Uterus (tissue), 3 donors: ENCODE measurements at regions not wholly inside any gene's neighbourhood (a gene's known extent, or its start where the extent isn't known, plus 50 kb on each side); places are given as distances from the start of the nearest gene placed in this dataset.

ENCODE experiments used
- DNase-seq, 2 donors: peaks; one replicate each; pipeline ENCODE4 v3.0.0-alpha.2; 2019 to 2020
- H3K27ac ChIP-seq, 2 donors: fragments of 200-600 bp; sonication (generic); 1 replicate in 1 of 2; 2 replicates in 1 of 2; pipeline ENCODE4 v1.5.1; 2016 to 2018
- H3K27me3 ChIP-seq, 2 donors: fragments of 200-600 bp; sonication (generic); one replicate each; pipeline ENCODE4 v1.5.1; 2018 to 2019; ENCODE audit warnings: control low read depth in 1 of 2
- H3K36me3 ChIP-seq, 2 donors: fragments of 200-600 bp; sonication (generic); one replicate each; pipeline ENCODE4 v1.5.1; 2019; ENCODE audit warnings: control low read depth in 1 of 2
- H3K4me1 ChIP-seq, 2 donors: fragments of 200-600 bp; sonication (generic); one replicate each; pipeline ENCODE4 v1.5.1; 2018 to 2019; ENCODE audit warnings: control low read depth in 1 of 2
- H3K4me3 ChIP-seq, 2 donors: fragments of 200-600 bp; sonication (generic); 1 replicate in 1 of 2; 2 replicates in 1 of 2; pipeline ENCODE4 v1.5.1; 2018 to 2019; ENCODE audit warnings: mild to moderate bottlenecking in 1 of 2
- H3K9me3 ChIP-seq, 2 donors: fragments of 200-600 bp; sonication (generic); one replicate each; pipeline ENCODE4 v1.5.1; 2019; ENCODE audit warnings: control low read depth in 1 of 2
- CTCF ChIP-seq, 4 experiments: fragments of 200-600 bp in 2 of 4; fragments of 450-650 bp in 2 of 4; sonication (generic) in 2 of 4; IDR thresholded peaks; one replicate each; pipeline ENCODE4 v1.5.1; 2016 to 2019; ENCODE audit warnings: antibody characterized with exemption in 4 of 4, mild to moderate bottlenecking in 2 of 4, moderate library complexity in 1 of 4
- POLR2A ChIP-seq, 2 donors: fragments of 450-650 bp; IDR thresholded peaks; one replicate each; pipeline ENCODE4 v1.6.1; 2016; ENCODE audit warnings: antibody characterized with exemption in 2 of 2, mild to moderate bottlenecking in 1 of 2, moderate library complexity in 1 of 2
- intact Hi-C: fragments of 100-400 bp; cut with DNase I; formaldehyde crosslinking; loops from one replicate; pipeline ENCODE4 v1.15.1; 2023; ENCODE audit warnings: low total_unique reads
- donor health status: DM: yes; HTN: yes; CAD: no.

GRCh38 chr5:6861667-6862066 is 148.4 kb downstream of the TENT4A start:
- Histone ChIP-seq H3K36me3 (no peaks in the 10 kb centered on the region), H3K4me3 (no peak overlapping the region), H3K9me3 (no peaks in the 10 kb centered on the region), H3K27me3 (no peaks in the 10 kb centered on the region), H3K27ac (no peak overlapping the region), H3K4me1 (no peaks in the 10 kb centered on the region)
- DNase-seq = no peak
- no peak for TF ChIP-seq POLR2A (IDR thresholded peaks at IDR 0.05)
- no peak for TF ChIP-seq CTCF (IDR thresholded peaks at IDR 0.05)
- intact Hi-C loops = no loop called here

GRCh38 chr5:6862306-6862705 is 149.1 kb downstream of the TENT4A start:
- H3K4me3 ChIP-seq = no peak overlapping the region
- intact Hi-C loops = no loop called here
- H3K27me3 ChIP-seq = no peaks in the 10 kb centered on the region
- no peaks in the 10 kb centered on the region for H3K9me3 ChIP-seq
- no peaks in the 10 kb centered on the region for H3K4me1 ChIP-seq
- no peaks in the 10 kb centered on the region for H3K36me3 ChIP-seq
- no peak overlapping the region for H3K27ac ChIP-seq
- no peak for DNase-seq
- TF ChIP-seq CTCF (IDR thresholded peaks at IDR 0.05) (no peak), POLR2A (IDR thresholded peaks at IDR 0.05) (no peak)

GRCh38 chr5:6867712-6868111 is 154.5 kb downstream of the TENT4A start:
- DNase-seq = no peak
- Histone ChIP-seq H3K4me1 (no peaks in the 10 kb centered on the region), H3K36me3 (no peaks in the 10 kb centered on the region), H3K4me3 (no peak overlapping the region), H3K27me3 (no peaks in the 10 kb centered on the region), H3K27ac (no peak overlapping the region), H3K9me3 (no peaks in the 10 kb centered on the region)
- TF ChIP-seq POLR2A (IDR thresholded peaks at IDR 0.05) (no peak), CTCF (IDR thresholded peaks at IDR 0.05) (no peak)
- intact Hi-C loops = no loop called here

GRCh38 chr5:6868171-6868570 is 154.9 kb downstream of the TENT4A start:
- H3K4me3 ChIP-seq = no peak overlapping the region
- DNase-seq = no peak
- no peak for TF ChIP-seq CTCF (IDR thresholded peaks at IDR 0.05)
- no peak for TF ChIP-seq POLR2A (IDR thresholded peaks at IDR 0.05)
- H3K36me3 ChIP-seq = no peaks in the 10 kb centered on the region
- H3K27me3 ChIP-seq = no peaks in the 10 kb centered on the region
- no peaks in the 10 kb centered on the region for H3K9me3 ChIP-seq
- intact Hi-C loops = no loop called here
- H3K4me1 ChIP-seq = no peaks in the 10 kb centered on the region
- no peak overlapping the region for H3K27ac ChIP-seq

GRCh38 chr5:6868575-6869215 is 155.5 kb downstream of the TENT4A start:
- DNase-seq = no peak
- no peak overlapping the region for H3K27ac ChIP-seq
- H3K27me3 ChIP-seq = no peaks in the 10 kb centered on the region
- no peak overlapping the region for H3K4me3 ChIP-seq
- no peaks in the 10 kb centered on the region for H3K9me3 ChIP-seq
- no peaks in the 10 kb centered on the region for H3K36me3 ChIP-seq
- TF ChIP-seq CTCF (IDR thresholded peaks at IDR 0.05) (no peak), POLR2A (IDR thresholded peaks at IDR 0.05) (no peak)
- intact Hi-C loops = no loop called here
- no peaks in the 10 kb centered on the region for H3K4me1 ChIP-seq
